ENCODE measurements at regions not wholly inside any gene's neighbourhood (a gene's known extent, or its start where the extent isn't known, plus 50 kb on each side); places are given as distances from the start of the nearest gene placed in this dataset.

DNA sequence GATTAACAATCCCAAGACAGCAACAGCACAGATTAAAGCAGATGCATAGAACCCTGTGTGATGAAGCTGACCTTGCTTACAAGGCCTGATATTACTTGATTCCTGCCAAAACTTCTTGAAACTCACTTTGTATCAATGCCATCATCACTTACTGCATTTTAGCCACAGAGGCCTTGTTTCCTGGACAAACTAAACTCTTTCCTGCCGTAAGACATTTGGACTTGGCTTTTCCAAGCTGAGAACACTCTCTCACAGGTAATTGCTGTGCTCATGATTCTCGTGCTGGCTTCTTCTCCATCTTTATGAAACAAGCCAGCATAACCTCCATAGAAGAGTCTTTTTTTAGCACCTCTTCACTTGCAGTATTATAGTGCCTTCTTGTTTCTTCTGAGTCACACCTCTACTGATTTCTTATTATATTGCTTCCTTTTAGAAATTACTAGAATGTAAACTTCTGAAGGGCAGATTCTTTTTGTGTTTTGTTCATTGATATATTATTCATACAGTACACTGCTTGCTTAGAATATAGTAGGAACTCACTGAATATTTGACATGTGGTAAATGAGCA, 456.5 kb upstream of the ZNF608 start:
- H3K9me3 ChIP-seq: no peaks in the 10 kb centered on the region
- no peak overlapping the region for H3K4me3 ChIP-seq
- in situ Hi-C loops (cut with MboI; ENCODE audit: low sequenced_read_pairs): no loop called here
- no peaks in the 10 kb centered on the region for H3K36me3 ChIP-seq (replicated peaks)
- H3K27me3 ChIP-seq (ENCODE audit: low read depth): no peaks in the 10 kb centered on the region
- peaks cover 23% of the 10 kb centered on the region for H3K4me1 ChIP-seq
- no peak for DNase-seq (ENCODE audit: low spot score in 2 of 2)

DNA sequence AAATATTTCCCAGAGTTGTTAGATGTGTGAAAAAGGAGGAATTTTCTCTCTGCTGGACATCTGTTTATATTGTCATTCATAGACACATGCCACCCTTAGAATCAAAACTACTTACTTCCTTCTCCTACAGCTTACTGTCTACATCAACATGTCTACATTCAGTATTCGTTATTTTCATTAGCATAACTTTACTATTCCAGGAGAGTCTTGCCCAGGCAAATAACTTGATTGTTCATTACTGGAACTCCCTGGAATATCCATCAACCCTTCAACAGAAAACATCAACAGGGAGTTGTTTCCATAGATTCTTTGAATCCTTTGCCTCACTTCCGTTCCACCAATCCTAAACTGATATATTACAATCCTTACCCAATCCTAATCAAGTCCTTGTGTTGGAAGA, 457.5 kb upstream of the ZNF608 start:
- Histone ChIP-seq H3K27me3 (ENCODE audit: low read depth) (no peaks in the 10 kb centered on the region), H3K9me3 (no peaks in the 10 kb centered on the region), H3K4me1 (peaks cover 17% of the 10 kb centered on the region), H3K4me3 (no peak overlapping the region), H3K36me3 (replicated peaks) (no peaks in the 10 kb centered on the region)
- in situ Hi-C loops (cut with MboI; ENCODE audit: low sequenced_read_pairs): no loop called here
- no peak for DNase-seq (ENCODE audit: low spot score in 2 of 2)

DNA sequence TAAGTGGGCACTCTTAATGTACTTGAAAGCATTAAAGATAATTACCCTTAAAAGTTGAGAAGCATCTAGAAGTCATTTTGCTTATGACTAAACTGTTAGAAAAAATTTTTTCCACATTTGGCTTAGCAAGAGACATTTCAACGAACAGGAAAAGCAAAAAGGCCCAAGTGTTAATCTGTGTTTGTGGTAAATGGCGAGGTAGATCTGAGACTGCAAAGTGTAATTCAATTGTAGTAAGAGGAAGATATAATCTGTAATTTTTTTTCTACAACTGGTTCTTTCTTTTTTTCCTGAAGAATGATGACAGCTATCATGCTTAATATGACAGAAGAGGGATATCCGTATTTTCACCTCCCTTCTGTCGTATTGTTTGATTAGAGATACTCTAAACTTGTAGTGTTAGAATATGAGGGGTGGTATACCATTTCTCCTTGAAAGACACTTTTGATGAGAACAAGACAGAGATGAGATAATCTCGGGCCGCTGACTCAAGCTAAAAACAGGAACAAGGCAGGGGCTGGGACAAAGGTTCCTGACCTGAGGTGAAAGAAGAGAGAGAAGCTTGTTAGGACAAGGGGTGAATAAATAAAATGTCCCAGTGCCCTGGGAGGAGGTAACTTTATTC, 459.3 kb upstream of the ZNF608 start:
- H3K36me3 ChIP-seq (replicated peaks): no peaks in the 10 kb centered on the region
- in situ Hi-C loops (cut with MboI; ENCODE audit: low sequenced_read_pairs): no loop called here
- H3K9me3 ChIP-seq: no peaks in the 10 kb centered on the region
- no peak overlapping the region for H3K4me3 ChIP-seq
- DNase-seq (ENCODE audit: low spot score in 2 of 2): no peak
- H3K4me1 ChIP-seq: peaks cover 2% of the 10 kb centered on the region; the same call in 1 of the 2 replicates
- no peaks in the 10 kb centered on the region for H3K27me3 ChIP-seq (ENCODE audit: low read depth)

DNA sequence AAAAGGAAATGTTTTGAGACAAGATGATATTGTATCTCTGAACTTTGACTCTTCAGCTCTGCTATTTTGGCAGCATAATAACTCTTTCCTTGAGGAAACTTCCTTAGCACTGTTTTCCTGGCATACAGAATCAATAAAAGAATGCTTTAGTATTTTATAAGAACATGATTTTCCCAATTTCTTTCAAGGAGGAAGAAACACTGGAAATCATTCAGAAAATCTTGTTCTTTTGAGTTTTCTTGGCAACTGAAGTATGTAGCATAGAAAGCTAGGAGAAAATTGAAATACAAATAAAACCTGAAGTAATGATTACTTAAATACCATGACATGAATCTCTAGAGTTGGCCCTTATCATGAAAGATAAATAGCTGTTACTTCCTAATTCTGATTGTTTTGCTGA, 461.4 kb upstream of the ZNF608 start:
- H3K4me3 ChIP-seq: no peak overlapping the region
- DNase-seq (ENCODE audit: low spot score in 2 of 2): no peak
- no peaks in the 10 kb centered on the region for H3K27me3 ChIP-seq (ENCODE audit: low read depth)
- H3K4me1 ChIP-seq: peaks cover 2% of the 10 kb centered on the region; the same call in 1 of the 2 replicates
- no peaks in the 10 kb centered on the region for H3K36me3 ChIP-seq (replicated peaks)
- in situ Hi-C loops (cut with MboI; ENCODE audit: low sequenced_read_pairs): no loop called here
- no peaks in the 10 kb centered on the region for H3K9me3 ChIP-seq

DNA sequence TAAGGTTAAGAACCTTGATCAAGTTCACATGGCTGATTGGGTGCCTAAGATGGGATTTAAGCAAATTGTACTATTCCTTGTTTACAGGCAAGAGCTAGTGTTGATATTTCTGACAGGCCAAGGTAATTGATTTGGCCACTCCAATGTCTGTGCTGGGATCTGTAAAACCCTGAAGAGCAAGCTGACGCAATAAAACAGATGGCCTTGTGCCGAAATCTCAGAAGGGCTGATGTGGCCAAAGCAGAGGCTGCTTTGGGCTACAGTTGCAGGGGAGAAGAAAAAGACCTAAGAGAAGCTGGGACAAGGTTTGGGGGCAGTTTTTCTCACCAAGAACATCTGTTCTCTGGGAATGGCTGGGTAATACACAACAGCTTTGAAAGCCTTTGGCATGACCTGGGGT, 463.2 kb upstream of the ZNF608 start:
- Histone ChIP-seq H3K36me3 (replicated peaks) (no peaks in the 10 kb centered on the region), H3K27me3 (ENCODE audit: low read depth) (no peaks in the 10 kb centered on the region), H3K4me1 (no peaks in the 10 kb centered on the region), H3K4me3 (no peak overlapping the region), H3K9me3 (no peaks in the 10 kb centered on the region)
- no peak for DNase-seq (ENCODE audit: low spot score in 2 of 2)
- in situ Hi-C loops (cut with MboI; ENCODE audit: low sequenced_read_pairs): no loop called here

DNA sequence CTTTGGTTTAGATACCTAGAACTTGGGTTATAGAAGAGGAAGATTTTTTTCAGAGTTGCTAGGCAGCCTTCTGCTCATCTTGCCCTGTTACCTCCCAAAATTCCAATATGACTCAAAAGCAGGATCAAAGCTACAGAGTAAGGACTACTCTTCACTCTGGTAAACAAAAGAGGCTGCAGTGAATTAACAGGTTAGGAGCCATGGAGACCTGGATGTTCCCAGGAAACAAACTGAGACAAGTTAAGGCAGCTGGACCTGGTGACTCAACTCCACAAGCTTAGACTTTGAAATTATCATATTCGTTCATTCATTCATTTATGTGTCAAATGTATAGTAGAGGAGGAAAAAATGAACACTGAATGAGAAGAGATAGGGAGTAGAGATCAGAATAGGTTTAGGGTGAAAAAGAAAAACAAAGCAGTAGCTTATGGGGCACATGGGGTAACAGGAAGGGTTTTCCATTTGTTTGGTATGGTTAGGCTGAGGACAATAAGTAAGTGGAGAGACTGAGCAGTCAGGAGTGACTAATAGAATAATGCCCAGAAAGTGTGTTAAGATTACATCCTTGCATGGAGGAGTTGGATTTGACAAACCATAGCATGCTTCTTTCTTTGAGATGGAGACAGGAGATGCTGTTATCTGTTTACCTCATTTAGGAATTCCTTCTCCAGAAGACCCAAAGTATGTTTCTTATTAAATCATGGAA, 464.0 kb upstream of the ZNF608 start:
- Histone ChIP-seq H3K4me3 (no peak overlapping the region), H3K36me3 (replicated peaks) (no peaks in the 10 kb centered on the region), H3K9me3 (no peaks in the 10 kb centered on the region), H3K27me3 (ENCODE audit: low read depth) (no peaks in the 10 kb centered on the region), H3K4me1 (no peaks in the 10 kb centered on the region)
- in situ Hi-C loops (cut with MboI; ENCODE audit: low sequenced_read_pairs): no loop called here
- no peak for DNase-seq (ENCODE audit: low spot score in 2 of 2)

DNA sequence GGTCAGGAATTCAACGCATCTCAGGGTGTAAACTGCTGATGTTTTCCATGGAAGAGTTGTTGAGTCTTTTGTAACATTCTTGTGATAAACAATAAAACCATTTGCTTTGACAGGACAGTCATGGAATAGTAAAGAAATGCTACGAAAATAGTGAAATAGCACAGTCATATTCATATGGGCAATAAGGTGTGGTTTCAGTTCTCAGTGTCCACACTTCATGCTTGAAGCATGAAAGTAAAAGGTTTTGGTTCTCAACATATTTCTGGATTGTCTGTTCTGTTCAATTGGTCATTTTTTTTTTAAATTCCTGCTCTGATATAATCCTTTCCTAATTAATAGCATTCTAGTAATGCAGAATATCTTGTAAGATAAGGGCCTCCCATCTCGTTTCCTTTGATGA, 467.6 kb upstream of the ZNF608 start:
- in situ Hi-C loops (cut with MboI; ENCODE audit: low sequenced_read_pairs): no loop called here

DNA sequence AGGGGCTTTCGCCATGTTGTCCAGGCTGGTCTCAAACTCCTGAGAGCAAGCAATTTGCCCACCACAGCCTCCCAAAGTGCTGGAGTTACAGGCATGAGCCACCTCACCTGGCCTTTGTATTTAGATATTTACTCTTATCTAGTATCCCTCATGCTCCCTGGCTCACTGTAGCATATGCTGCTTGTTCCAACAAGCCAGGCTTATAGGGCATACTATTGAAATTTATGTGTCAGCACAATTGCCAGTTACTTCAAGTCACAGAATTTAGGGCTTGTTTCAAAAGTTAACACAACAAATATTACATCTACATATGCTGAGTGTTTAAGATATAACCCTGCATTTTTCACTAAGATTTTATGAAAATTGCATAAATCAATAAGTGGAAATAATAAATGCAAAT, 469.2 kb upstream of the ZNF608 start:
- H3K27me3 ChIP-seq (ENCODE audit: low read depth): no peaks in the 10 kb centered on the region
- in situ Hi-C loops (cut with MboI; ENCODE audit: low sequenced_read_pairs): no loop called here
- no peaks in the 10 kb centered on the region for H3K4me1 ChIP-seq
- no peak for DNase-seq (ENCODE audit: low spot score in 2 of 2)
- H3K4me3 ChIP-seq: no peak overlapping the region
- H3K36me3 ChIP-seq (replicated peaks): no peaks in the 10 kb centered on the region
- H3K9me3 ChIP-seq: no peaks in the 10 kb centered on the region

More for the DNA sequence above, 467.6 kb upstream of the ZNF608 start:
- Histone ChIP-seq H3K4me3 (no peak overlapping the region), H3K36me3 (replicated peaks) (no peaks in the 10 kb centered on the region), H3K9me3 (no peaks in the 10 kb centered on the region), H3K27me3 (ENCODE audit: low read depth) (no peaks in the 10 kb centered on the region), H3K4me1 (no peaks in the 10 kb centered on the region)
- no peak for DNase-seq (ENCODE audit: low spot score in 2 of 2)

DNA sequence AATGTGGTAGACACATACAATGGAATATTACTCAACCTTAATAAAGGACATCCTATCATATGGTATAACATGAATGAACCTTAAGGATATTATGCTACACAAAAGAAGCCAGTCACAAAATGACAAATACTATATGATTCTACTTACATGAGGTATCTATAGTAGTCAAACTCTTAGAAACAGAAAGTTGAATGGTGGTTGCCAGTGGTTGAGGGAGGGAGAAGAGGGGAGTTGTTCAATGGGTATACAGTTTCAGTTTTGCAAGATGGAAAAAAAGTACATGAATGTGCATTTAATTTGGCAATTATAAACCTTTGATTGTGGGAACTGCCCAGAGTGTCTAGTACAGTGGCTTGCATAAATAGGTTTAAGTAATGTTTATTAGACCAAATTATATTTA, 473.3 kb upstream of the ZNF608 start:
- in situ Hi-C loops (cut with MboI; ENCODE audit: low sequenced_read_pairs): no loop called here
- no peaks in the 10 kb centered on the region for H3K27me3 ChIP-seq (ENCODE audit: low read depth)
- no peaks in the 10 kb centered on the region for H3K9me3 ChIP-seq
- no peaks in the 10 kb centered on the region for H3K4me1 ChIP-seq
- H3K36me3 ChIP-seq (replicated peaks): no peaks in the 10 kb centered on the region
- H3K4me3 ChIP-seq: no peak overlapping the region
- no peak for DNase-seq (ENCODE audit: low spot score in 2 of 2)

DNA sequence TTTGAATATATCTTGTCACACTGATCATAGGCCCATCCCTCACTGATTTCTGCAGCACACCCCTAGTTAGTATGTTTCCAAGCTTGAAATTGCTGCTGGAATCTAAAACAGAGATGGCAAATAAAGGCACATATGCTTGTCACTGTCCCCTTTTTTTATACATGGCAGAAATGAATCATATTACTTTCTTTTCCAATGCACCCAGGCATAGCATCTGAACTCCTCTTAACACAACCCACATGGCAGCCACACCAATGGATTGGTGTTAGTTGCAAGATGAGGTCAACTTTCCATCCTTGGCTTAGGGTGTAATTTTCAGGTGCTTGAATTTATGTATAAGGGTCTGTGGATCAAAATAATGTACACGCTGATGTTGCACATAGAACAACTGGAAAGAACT, 473.8 kb upstream of the ZNF608 start:
- DNase-seq (ENCODE audit: low spot score in 2 of 2): no peak
- H3K36me3 ChIP-seq (replicated peaks): no peaks in the 10 kb centered on the region
- H3K4me1 ChIP-seq: no peaks in the 10 kb centered on the region
- no peaks in the 10 kb centered on the region for H3K27me3 ChIP-seq (ENCODE audit: low read depth)
- in situ Hi-C loops (cut with MboI; ENCODE audit: low sequenced_read_pairs): no loop called here
- H3K4me3 ChIP-seq: no peak overlapping the region
- no peaks in the 10 kb centered on the region for H3K9me3 ChIP-seq

DNA sequence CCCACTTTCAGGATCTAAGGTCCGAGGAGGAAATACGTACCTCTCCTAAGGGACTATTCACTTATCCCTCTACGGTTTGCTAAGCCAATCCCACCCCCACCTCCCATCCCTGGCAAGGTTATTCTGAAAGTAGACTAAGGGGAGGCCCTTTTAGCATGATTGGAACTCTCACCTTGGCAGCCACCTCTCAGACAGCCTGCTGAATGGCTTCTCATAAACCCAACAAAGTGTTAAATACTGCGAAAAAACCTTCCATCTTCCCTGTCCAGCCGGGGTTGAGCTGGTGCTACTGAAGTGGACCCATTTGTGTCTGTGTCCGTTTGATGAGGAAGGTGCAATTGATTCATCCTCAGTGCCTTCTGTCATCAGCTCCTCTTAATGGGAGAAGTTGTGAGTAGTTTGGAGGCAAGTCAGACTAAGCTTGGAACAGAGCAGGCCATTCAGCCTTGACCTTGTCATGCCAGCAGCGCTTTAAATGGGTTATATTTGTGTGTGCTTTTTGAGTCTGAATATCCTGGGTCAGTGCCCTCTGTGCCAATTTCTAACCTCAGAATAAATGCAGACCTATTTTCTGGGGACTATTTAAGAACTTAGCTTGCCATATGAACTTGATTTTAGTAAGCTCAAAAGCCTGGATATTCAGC, 476.3 kb upstream of the ZNF608 start:
- Histone ChIP-seq H3K4me3 (no peak overlapping the region), H3K9me3 (no peaks in the 10 kb centered on the region), H3K36me3 (replicated peaks) (no peaks in the 10 kb centered on the region), H3K4me1 (no peaks in the 10 kb centered on the region), H3K27me3 (ENCODE audit: low read depth) (no peaks in the 10 kb centered on the region)
- DNase-seq (ENCODE audit: low spot score in 2 of 2): no peak
- in situ Hi-C loops (cut with MboI; ENCODE audit: low sequenced_read_pairs): no loop called here

DNA sequence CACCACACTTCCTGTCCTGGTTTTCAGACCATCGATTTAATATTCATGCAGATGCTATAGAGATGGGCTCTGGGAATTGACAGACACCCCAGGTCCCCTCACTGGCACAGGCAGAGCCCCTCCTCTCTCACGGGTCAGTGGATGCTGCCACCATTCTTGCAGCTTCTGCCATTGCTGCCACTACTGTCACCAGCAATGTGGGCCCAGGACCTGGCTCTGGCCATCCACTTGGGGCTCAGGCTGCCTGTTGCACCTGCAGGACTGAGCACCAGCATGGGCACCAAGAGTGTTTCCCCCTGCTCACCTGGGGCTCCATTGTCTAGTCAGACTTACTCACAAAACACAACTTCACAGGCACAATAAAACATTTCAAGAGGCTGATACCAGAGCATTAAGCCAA, 479.0 kb upstream of the ZNF608 start:
- Histone ChIP-seq H3K27me3 (ENCODE audit: low read depth) (no peaks in the 10 kb centered on the region), H3K4me1 (no peaks in the 10 kb centered on the region), H3K9me3 (no peaks in the 10 kb centered on the region), H3K36me3 (replicated peaks) (no peaks in the 10 kb centered on the region), H3K4me3 (no peak overlapping the region)
- in situ Hi-C loops (cut with MboI; ENCODE audit: low sequenced_read_pairs): no loop called here
- no peak for DNase-seq (ENCODE audit: low spot score in 2 of 2)

DNA sequence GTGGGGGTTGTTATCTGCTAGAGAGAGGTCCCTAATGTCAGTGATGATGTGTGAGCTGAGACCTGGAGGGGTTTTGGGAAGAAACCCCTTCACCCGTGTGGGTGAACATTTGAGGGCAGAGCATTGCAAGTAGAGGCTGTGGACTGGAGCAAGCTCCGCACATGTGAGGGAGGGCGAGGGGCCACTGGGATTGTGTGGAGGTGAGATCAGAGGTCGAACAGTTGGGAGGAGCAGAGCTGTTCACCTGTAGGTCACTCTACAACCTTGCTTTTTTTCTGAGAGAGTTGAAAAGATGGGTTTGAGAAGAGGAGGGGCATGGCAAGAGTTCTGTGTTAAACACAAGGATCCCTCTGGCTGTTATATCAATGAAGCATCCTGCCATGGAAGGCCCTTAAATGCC, 480.4 kb upstream of the ZNF608 start:
- in situ Hi-C loops (cut with MboI; ENCODE audit: low sequenced_read_pairs): no loop called here

More for the DNA sequence above, 480.4 kb upstream of the ZNF608 start:
- Histone ChIP-seq H3K36me3 (replicated peaks) (no peaks in the 10 kb centered on the region), H3K4me3 (no peak overlapping the region), H3K27me3 (ENCODE audit: low read depth) (no peaks in the 10 kb centered on the region), H3K4me1 (no peaks in the 10 kb centered on the region), H3K9me3 (no peaks in the 10 kb centered on the region)
- no peak for DNase-seq (ENCODE audit: low spot score in 2 of 2)

Measured in HAP-1 (cell line).